ENCODE measurements at regions not wholly inside any gene's neighbourhood (a gene's known extent, or its start where the extent isn't known, plus 50 kb on each side); places are given as distances from the start of the nearest gene placed in this dataset.
"Not testable (repeated sequence)": the region's sequence is repeated elsewhere in the genome, so short reads cannot be mapped to it uniquely, and the experiment has no call there.

DNA sequence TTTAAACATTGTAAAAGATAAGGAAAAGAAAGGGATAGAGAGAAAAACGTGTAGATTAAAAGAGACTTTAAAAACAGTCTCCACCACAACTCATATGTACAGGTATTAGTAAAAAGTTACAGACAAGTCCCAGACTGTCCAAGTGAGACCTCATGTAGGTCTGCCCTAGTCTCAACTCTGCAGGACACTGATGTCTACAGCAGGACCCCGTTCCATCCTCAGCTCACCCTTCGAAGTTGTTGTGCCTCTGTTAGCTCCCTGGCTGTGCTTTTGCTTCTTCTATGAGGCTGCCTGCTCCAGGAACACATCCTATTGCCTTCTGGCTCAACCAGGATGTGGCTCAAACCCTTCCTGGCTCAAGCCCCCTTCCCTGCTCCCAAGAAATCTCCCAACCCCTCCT, 72.9 kb upstream of the FBXO28 start:
- no peaks in the 10 kb centered on the region for H3K36me3 ChIP-seq (ENCODE audit: insufficient read depth)
- no peak overlapping the region for H3K4me3 ChIP-seq (ENCODE audit: low read depth, low read length)
- H3K27ac ChIP-seq (ENCODE audit: low read depth) = no peak overlapping the region
- no peaks in the 10 kb centered on the region for H3K4me1 ChIP-seq (ENCODE audit: insufficient read depth)
- 52% methylated on average over 3 of the region's 3 CpGs for WGBS
- no peak for DNase-seq (ENCODE audit: extremely low spot score)

- not testable (repeated sequence) for H3K4me1 ChIP-seq (ENCODE audit: insufficient read depth); H3K4me3 ChIP-seq (ENCODE audit: low read depth, low read length); H3K27ac ChIP-seq (ENCODE audit: low read depth); DNase-seq (ENCODE audit: extremely low spot score); H3K36me3 ChIP-seq (ENCODE audit: insufficient read depth)
Measured at GRCh38 chr1:224040423-224040822, 73.5 kb upstream of the FBXO28 start.

GRCh38 chr1:224040006-224040405, 73.9 kb upstream of the FBXO28 start:
- H3K36me3 ChIP-seq (ENCODE audit: insufficient read depth); DNase-seq (ENCODE audit: extremely low spot score); H3K27ac ChIP-seq (ENCODE audit: low read depth); H3K4me1 ChIP-seq (ENCODE audit: insufficient read depth); H3K4me3 ChIP-seq (ENCODE audit: low read depth, low read length): not testable (repeated sequence)
- 71% methylated on average over 6 of the region's 6 CpGs for WGBS

- not testable (repeated sequence) for H3K27ac ChIP-seq (ENCODE audit: low read depth); H3K36me3 ChIP-seq (ENCODE audit: insufficient read depth); H3K4me1 ChIP-seq (ENCODE audit: insufficient read depth); H3K4me3 ChIP-seq (ENCODE audit: low read depth, low read length); DNase-seq (ENCODE audit: extremely low spot score)
- WGBS = 73% methylated on average over 2 of the region's 2 CpGs
Measured at GRCh38 chr1:224038832-224039231, 75.1 kb upstream of the FBXO28 start.

DNA sequence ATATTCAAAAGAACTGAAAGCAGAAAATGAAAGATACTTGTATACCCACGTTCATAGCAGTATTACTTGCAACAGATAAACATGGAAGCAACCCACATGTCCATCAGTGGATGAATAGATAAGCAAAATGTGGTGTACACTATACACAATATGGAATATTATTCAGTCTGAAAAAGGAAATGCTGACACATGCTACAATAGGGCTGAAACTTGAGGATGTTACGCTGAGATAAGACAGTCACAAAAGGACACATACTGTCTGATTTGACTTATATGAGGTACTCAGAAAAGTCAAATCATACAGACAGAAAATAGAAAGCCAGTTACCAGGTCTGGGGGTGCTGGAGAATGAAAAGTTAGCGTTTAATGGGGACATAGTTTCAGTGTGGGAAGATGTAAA, 76.5 kb upstream of the FBXO28 start:
- DNase-seq (ENCODE audit: extremely low spot score); H3K4me1 ChIP-seq (ENCODE audit: insufficient read depth); H3K27ac ChIP-seq (ENCODE audit: low read depth); H3K4me3 ChIP-seq (ENCODE audit: low read depth, low read length); H3K36me3 ChIP-seq (ENCODE audit: insufficient read depth): not testable (repeated sequence)
- 81% methylated on average over 3 of the region's 3 CpGs for WGBS

DNA sequence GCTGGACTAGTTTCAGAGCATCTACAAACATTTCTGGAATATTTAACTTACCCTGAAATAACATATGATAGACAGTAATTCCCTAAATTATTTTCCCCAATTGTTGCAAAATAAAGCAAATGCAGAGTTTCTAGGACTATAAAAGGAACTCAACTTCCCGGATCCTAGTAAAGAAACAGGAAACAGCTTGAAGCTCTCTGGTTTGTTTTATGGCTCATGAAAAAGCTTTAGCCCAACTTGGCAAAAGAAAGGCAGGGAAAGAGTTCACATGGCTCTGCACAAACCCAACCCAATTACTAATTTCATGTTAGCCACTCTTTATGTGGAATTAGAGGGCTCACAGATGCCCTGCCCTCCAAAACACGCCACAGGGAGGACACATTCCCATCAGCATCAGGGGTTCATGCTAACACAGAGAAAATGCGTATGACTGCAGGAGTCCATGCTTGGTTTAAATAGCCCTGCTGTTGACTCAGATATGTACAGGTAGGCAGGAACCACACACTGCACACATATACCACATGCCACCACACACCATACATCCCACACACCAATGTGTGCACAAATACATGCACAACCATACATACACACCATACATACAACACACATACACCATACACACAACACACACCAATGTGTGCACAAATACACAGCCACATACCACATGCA, 81.2 kb upstream of the FBXO28 start:
- H3K36me3 ChIP-seq (ENCODE audit: insufficient read depth); H3K4me3 ChIP-seq (ENCODE audit: low read depth, low read length); H3K27ac ChIP-seq (ENCODE audit: low read depth); H3K4me1 ChIP-seq (ENCODE audit: insufficient read depth); DNase-seq (ENCODE audit: extremely low spot score): not testable (repeated sequence)
- WGBS = 8% methylated on average over 2 of the region's 3 CpGs

DNA sequence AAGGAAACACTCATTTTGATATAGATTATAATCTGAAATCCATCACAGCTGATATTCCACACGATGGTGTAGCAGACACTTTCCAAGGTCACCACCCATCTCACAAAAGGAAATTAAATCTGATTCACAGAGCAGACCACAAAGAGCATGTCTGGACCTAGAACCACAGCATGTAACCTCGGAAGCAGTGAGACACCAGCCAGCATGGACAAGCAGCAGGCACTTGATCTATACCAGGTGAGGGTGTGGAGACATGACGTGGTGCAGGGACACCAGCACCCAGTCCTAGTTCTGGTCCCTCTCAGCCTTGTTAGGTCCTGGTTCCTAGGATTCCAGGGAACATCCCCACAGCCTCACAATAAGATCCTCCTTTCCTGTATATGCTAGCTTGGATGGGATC, 81.9 kb upstream of the FBXO28 start:
- H3K4me1 ChIP-seq (ENCODE audit: insufficient read depth); DNase-seq (ENCODE audit: extremely low spot score); H3K4me3 ChIP-seq (ENCODE audit: low read depth, low read length); H3K36me3 ChIP-seq (ENCODE audit: insufficient read depth); H3K27ac ChIP-seq (ENCODE audit: low read depth): not testable (repeated sequence)
- WGBS = 42% methylated on average over 2 of the region's 3 CpGs

- DNase-seq (ENCODE audit: extremely low spot score); H3K27ac ChIP-seq (ENCODE audit: low read depth); H3K4me3 ChIP-seq (ENCODE audit: low read depth, low read length); H3K4me1 ChIP-seq (ENCODE audit: insufficient read depth); H3K36me3 ChIP-seq (ENCODE audit: insufficient read depth): not testable (repeated sequence)
- 82% methylated on average over 6 of the region's 6 CpGs for WGBS
Measured at GRCh38 chr1:224030257-224030656, 83.7 kb upstream of the FBXO28 start.

GRCh38 chr1:224029286-224030025, 84.5 kb upstream of the FBXO28 start:
- DNase-seq (ENCODE audit: extremely low spot score); H3K4me3 ChIP-seq (ENCODE audit: low read depth, low read length); H3K36me3 ChIP-seq (ENCODE audit: insufficient read depth); H3K27ac ChIP-seq (ENCODE audit: low read depth); H3K4me1 ChIP-seq (ENCODE audit: insufficient read depth): not testable (repeated sequence)
- WGBS = 65% methylated on average over 4 of the region's 5 CpGs

GRCh38 chr1:224028802-224029201, 85.1 kb upstream of the FBXO28 start:
- 94% methylated on average over 3 of the region's 3 CpGs for WGBS
- H3K36me3 ChIP-seq (ENCODE audit: insufficient read depth); DNase-seq (ENCODE audit: extremely low spot score); H3K27ac ChIP-seq (ENCODE audit: low read depth); H3K4me3 ChIP-seq (ENCODE audit: low read depth, low read length); H3K4me1 ChIP-seq (ENCODE audit: insufficient read depth): not testable (repeated sequence)

- 66% methylated on average over 3 of the region's 3 CpGs for WGBS
- H3K4me1 ChIP-seq (ENCODE audit: insufficient read depth) = not testable (repeated sequence)
Measured at GRCh38 chr1:224023122-224023521, 90.8 kb upstream of the FBXO28 start.

GRCh38 chr1:224022249-224022970, 91.5 kb upstream of the FBXO28 start:
- H3K27ac ChIP-seq (ENCODE audit: low read depth); H3K36me3 ChIP-seq (ENCODE audit: insufficient read depth); H3K4me3 ChIP-seq (ENCODE audit: low read depth, low read length); H3K4me1 ChIP-seq (ENCODE audit: insufficient read depth); DNase-seq (ENCODE audit: extremely low spot score): not testable (repeated sequence)
- 57% methylated on average over 6 of the region's 7 CpGs for WGBS

More at GRCh38 chr1:224023122-224023521, 90.8 kb upstream of the FBXO28 start:
- not testable (repeated sequence) for H3K27ac ChIP-seq (ENCODE audit: low read depth); H3K4me3 ChIP-seq (ENCODE audit: low read depth, low read length); DNase-seq (ENCODE audit: extremely low spot score); H3K36me3 ChIP-seq (ENCODE audit: insufficient read depth)

- DNase-seq (ENCODE audit: extremely low spot score) = not testable (repeated sequence)
Measured at GRCh38 chr1:224019866-224020265, 94.0 kb upstream of the FBXO28 start.

GRCh38 chr1:224015782-224016181, 98.1 kb upstream of the FBXO28 start:
- H3K4me1 ChIP-seq (ENCODE audit: insufficient read depth); H3K4me3 ChIP-seq (ENCODE audit: low read depth, low read length); DNase-seq (ENCODE audit: extremely low spot score); H3K36me3 ChIP-seq (ENCODE audit: insufficient read depth); H3K27ac ChIP-seq (ENCODE audit: low read depth): not testable (repeated sequence)
- WGBS = 94% methylated on average over 8 of the region's 8 CpGs

More at GRCh38 chr1:224019866-224020265, 94.0 kb upstream of the FBXO28 start:
- H3K27ac ChIP-seq (ENCODE audit: low read depth); H3K4me3 ChIP-seq (ENCODE audit: low read depth, low read length); H3K4me1 ChIP-seq (ENCODE audit: insufficient read depth); H3K36me3 ChIP-seq (ENCODE audit: insufficient read depth): not testable (repeated sequence)
- WGBS = 69% methylated on average over 3 of the region's 3 CpGs

Measured in urinary bladder (tissue), 3 donors.